Psoas muscle (tissue), 7 donors: ENCODE measurements at regions not wholly inside any gene's neighbourhood (a gene's known extent, or its start where the extent isn't known, plus 50 kb on each side); places are given as distances from the start of the nearest gene placed in this dataset.

Source experiments
- ATAC-seq, 4 donors: fragments of 200-7000 bp; cut with Tn5 transposase; one replicate each; pipeline ENCODE4 v1.9.1; 2020; ENCODE audit warnings: moderate library complexity in 3 of 4, mild to moderate bottlenecking in 2 of 4
- DNase-seq, 2 donors: peaks; one replicate each; pipeline ENCODE4 v3.0.0-alpha.2; 2020
- H3K27ac ChIP-seq: fragments of 200-600 bp; one replicate; pipeline ENCODE4 v1.8.0; 2022
- H3K27me3 ChIP-seq, 3 donors: fragments of 200-600 bp in 1 of 3; one replicate each; pipeline versions ENCODE4 v1.6.1 to v1.8.0; 2013 to 2022; ENCODE audit warnings: low read length in 2 of 3, mild to moderate bottlenecking in 2 of 3, moderate library complexity in 1 of 3; ENCODE audit not compliant: insufficient read depth in 3 of 3
- H3K36me3 ChIP-seq, 2 donors: fragments of 200-600 bp in 1 of 2; one replicate each; pipeline versions ENCODE4 v1.6.1 to v1.8.0; 2013 to 2022; ENCODE audit warnings: low read depth in 1 of 2, mild to moderate bottlenecking in 1 of 2, moderate library complexity in 1 of 2; ENCODE audit not compliant: insufficient read depth in 1 of 2
- H3K4me1 ChIP-seq: fragments of 200-600 bp; one replicate; pipeline ENCODE4 v1.8.0; 2022
- H3K4me3 ChIP-seq: fragments of 200-600 bp; one replicate; pipeline ENCODE4 v1.8.0; 2022; ENCODE audit warnings: mild to moderate bottlenecking
- H3K9me3 ChIP-seq: fragments of 200-600 bp; one replicate; pipeline ENCODE4 v1.8.0; 2022
- WGBS, 3 donors: extraction: QIAGEN DNeasy Blood & Tissue Kit; methylation state at CpG; one replicate each; pipeline versions ENCODE4 v1.1.6 to v1.1.7; 2013; 5-methylcytosine and 5-hydroxymethylcytosine counted together
- intact Hi-C, 2 donors: fragments of 100-400 bp; cut with DNase I; formaldehyde crosslinking; loops; one replicate each; pipeline versions ENCODE4 v1.11.0 to v1.14.2; 2022
- TF ChIP-seq, protein P1 (sequence below): fragments of 200-600 bp; IDR thresholded peaks from one replicate; pipeline ENCODE4 v1.8.0; 2022; ENCODE audit warnings: antibody characterized with exemption
- donor health status: healthy with polysubstance abuse.
- donor health status: DM: no; HTN: no; CAD: no; lungs with moderate emphysema.
- donor health status: Bipolar disorder and iron deficiency.
- donor health status: healthy.
- donor health status: DM: yes; HTN: yes; CAD: no.
- donor health status: DM: no; HTN: no; CAD: no.
- donor health status: DM: yes; HTN: yes; CAD: no.

GRCh38 chr12:113688313-113688712, 216.6 kb upstream of the LHX5 start:
- ATAC-seq (no peak), DNase-seq (no peak)
- intact Hi-C loops = no loop called here
- Histone ChIP-seq H3K27ac (no peak overlapping the region), H3K4me1 (no peaks in the 10 kb centered on the region), H3K4me3 (no peak overlapping the region), H3K36me3 (no peaks in the 10 kb centered on the region), H3K9me3 (no peaks in the 10 kb centered on the region), H3K27me3 (peaks cover 0 to 17% (median 12%) of the 10 kb centered on the region in 3 donors)
- WGBS, 3 donors = 61 to 75% (median 62%) methylated on average over 5 of the region's 5 CpGs
- TF ChIP-seq, protein P1, sequence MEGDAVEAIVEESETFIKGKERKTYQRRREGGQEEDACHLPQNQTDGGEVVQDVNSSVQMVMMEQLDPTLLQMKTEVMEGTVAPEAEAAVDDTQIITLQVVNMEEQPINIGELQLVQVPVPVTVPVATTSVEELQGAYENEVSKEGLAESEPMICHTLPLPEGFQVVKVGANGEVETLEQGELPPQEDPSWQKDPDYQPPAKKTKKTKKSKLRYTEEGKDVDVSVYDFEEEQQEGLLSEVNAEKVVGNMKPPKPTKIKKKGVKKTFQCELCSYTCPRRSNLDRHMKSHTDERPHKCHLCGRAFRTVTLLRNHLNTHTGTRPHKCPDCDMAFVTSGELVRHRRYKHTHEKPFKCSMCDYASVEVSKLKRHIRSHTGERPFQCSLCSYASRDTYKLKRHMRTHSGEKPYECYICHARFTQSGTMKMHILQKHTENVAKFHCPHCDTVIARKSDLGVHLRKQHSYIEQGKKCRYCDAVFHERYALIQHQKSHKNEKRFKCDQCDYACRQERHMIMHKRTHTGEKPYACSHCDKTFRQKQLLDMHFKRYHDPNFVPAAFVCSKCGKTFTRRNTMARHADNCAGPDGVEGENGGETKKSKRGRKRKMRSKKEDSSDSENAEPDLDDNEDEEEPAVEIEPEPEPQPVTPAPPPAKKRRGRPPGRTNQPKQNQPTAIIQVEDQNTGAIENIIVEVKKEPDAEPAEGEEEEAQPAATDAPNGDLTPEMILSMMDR = no peak

GRCh38 chr12:113684908-113685782, 213.5 kb upstream of the LHX5 start:
- 46 to 54% (median 47%) methylated on average over 19 to 20 of the region's 20 CpGs for WGBS, 3 donors
- no peaks in the 10 kb centered on the region for H3K4me1 ChIP-seq
- no peaks in the 10 kb centered on the region for H3K36me3 ChIP-seq
- peaks cover 0 to 13% (median 9%) of the 10 kb centered on the region in 3 donors for H3K27me3 ChIP-seq
- intact Hi-C loops = no loop called here
- TF ChIP-seq, protein P1 = no peak
- H3K9me3 ChIP-seq = no peaks in the 10 kb centered on the region
- no peak for ATAC-seq
- H3K27ac ChIP-seq = no peak overlapping the region
- no peak for DNase-seq
- no peak overlapping the region for H3K4me3 ChIP-seq

DNA sequence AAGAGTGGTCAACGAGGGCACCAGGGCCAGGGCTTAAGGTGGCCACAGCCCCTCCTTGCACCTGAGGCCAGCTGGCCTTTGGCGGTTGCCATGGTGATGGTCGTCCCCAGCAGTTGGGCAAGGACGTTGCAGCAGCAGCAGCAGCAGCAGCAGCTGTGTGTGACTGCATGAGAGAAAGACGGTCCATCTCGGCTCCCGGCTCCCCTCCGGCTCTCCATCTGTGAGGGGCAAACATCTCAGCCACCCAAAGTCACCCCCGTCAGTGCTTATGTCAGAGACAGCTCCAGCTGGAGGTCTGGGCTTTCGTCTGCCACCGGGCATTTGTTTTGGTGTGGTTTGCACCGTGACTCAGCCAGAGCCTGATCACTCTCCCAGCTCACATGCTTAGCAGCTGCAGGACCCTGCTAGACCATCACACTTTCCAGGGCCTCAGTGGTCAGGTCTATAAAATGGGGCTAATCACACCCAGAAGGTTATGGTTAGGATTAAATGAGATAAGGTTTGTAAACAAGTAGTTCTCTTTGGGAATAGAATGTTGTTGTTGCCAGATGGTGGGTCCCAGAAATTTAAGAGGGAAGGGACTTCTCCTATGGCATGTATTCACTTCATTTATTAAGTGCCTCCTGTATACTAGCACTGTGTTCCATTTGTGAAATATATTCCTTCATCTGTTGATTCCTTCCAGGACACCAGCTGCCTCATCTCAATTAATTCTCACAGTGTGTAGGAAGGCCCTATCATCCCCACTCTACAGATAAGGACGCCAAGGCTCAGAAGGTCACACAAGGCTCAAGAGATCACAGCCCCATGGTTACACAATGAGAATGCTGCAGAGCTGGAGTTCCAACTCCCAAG, 212.6 kb upstream of the LHX5 start:
- peaks cover 0 to 13% (median 7%) of the 10 kb centered on the region in 3 donors for H3K27me3 ChIP-seq
- TF ChIP-seq, protein P1 = no peak

GRCh38 chr12:113683574-113683973, 211.9 kb upstream of the LHX5 start:
- no peak for DNase-seq
- intact Hi-C loops = no loop called here
- Histone ChIP-seq H3K36me3 (no peaks in the 10 kb centered on the region), H3K27me3 (peaks cover 0 to 13% (median 7%) of the 10 kb centered on the region in 3 donors), H3K4me3 (no peak overlapping the region), H3K27ac (no peak overlapping the region), H3K9me3 (no peaks in the 10 kb centered on the region), H3K4me1 (no peaks in the 10 kb centered on the region)
- no peak for ATAC-seq
- TF ChIP-seq, protein P1 = no peak
- 11 to 24% (median 11%) methylated on average over 7 of the region's 7 CpGs for WGBS, 3 donors

More for the DNA sequence above, 212.6 kb upstream of the LHX5 start:
- DNase-seq = no peak
- H3K36me3 ChIP-seq = no peaks in the 10 kb centered on the region
- 21 to 27% (median 24%) methylated on average over 13 of the region's 13 CpGs for WGBS, 3 donors
- intact Hi-C loops = no loop called here
- no peaks in the 10 kb centered on the region for H3K4me1 ChIP-seq
- H3K4me3 ChIP-seq = no peak overlapping the region
- ATAC-seq = no peak
- H3K9me3 ChIP-seq = no peaks in the 10 kb centered on the region
- no peak overlapping the region for H3K27ac ChIP-seq
